ENCODE measurements at regions not wholly inside any gene's neighbourhood (a gene's known extent, or its start where the extent isn't known, plus 50 kb on each side); places are given as distances from the start of the nearest gene placed in this dataset.

GRCh38 chr1:177739780-177740179 lies 230.1 kb downstream of the SEC16B start:
- 74 to 89% (median 77%) methylated on average over 2 of the region's 2 CpGs for WGBS, 4 donors
- intact Hi-C loops (cut with DNase I): no loop called here
- TF ChIP-seq CTCF (IDR thresholded peaks at IDR 0.05) (no peak), POLR2A (IDR thresholded peaks at IDR 0.05) (no peak)

GRCh38 chr1:177737456-177737855 lies 232.4 kb downstream of the SEC16B start:
- Histone ChIP-seq H3K9me3 (replicated peaks in 1 of 3) (no peaks in the 10 kb centered on the region), H3K27ac (no peak overlapping the region), H3K4me1 (replicated peaks in 1 of 2) (no peaks in the 10 kb centered on the region), H3K4me3 (no peak overlapping the region), H3K36me3 (replicated peaks in 1 of 2) (no peaks in the 10 kb centered on the region), H3K27me3 (no peaks in the 10 kb centered on the region)
- 80 to 90% (median 81%) methylated on average over 2 of the region's 2 CpGs for WGBS, 4 donors
- no peak for TF ChIP-seq CTCF (IDR thresholded peaks at IDR 0.05)
- TF ChIP-seq POLR2A (IDR thresholded peaks at IDR 0.05): no peak
- intact Hi-C loops (cut with DNase I): no loop called here
- DNase-seq: no peak

More at GRCh38 chr1:177739780-177740179, 230.1 kb downstream of the SEC16B start:
- no peaks in the 10 kb centered on the region for H3K27me3 ChIP-seq
- no peaks in the 10 kb centered on the region for H3K36me3 ChIP-seq (replicated peaks in 1 of 2)
- no peak overlapping the region for H3K4me3 ChIP-seq
- H3K4me1 ChIP-seq (replicated peaks in 1 of 2): no peaks in the 10 kb centered on the region
- no peaks in the 10 kb centered on the region for H3K9me3 ChIP-seq (replicated peaks in 1 of 3)
- no peak for DNase-seq
- H3K27ac ChIP-seq: no peak overlapping the region

- TF ChIP-seq POLR2A (IDR thresholded peaks at IDR 0.05) (no peak), CTCF (IDR thresholded peaks at IDR 0.05) (no peak)
- H3K36me3 ChIP-seq (replicated peaks in 1 of 2): no peaks in the 10 kb centered on the region
- H3K27me3 ChIP-seq: no peaks in the 10 kb centered on the region
- intact Hi-C loops (cut with DNase I): no loop called here
- no peaks in the 10 kb centered on the region for H3K4me1 ChIP-seq (replicated peaks in 1 of 2)
- H3K9me3 ChIP-seq (replicated peaks in 1 of 3): peaks cover 0 to 4% (median 0%) of the 10 kb centered on the region in 3 donors
- WGBS, 4 donors: 65 to 73% (median 69%) methylated on average over 7 of the region's 7 CpGs
- DNase-seq: no peak
- H3K4me3 ChIP-seq: no peak overlapping the region
- H3K27ac ChIP-seq: no peak overlapping the region
Observed at GRCh38 chr1:177732178-177732577, 237.7 kb downstream of the SEC16B start.

- H3K27me3 ChIP-seq: no peaks in the 10 kb centered on the region
- TF ChIP-seq CTCF (IDR thresholded peaks at IDR 0.05) (no peak), POLR2A (IDR thresholded peaks at IDR 0.05) (no peak)
- no peak overlapping the region for H3K4me3 ChIP-seq
- no peak for DNase-seq
- no peaks in the 10 kb centered on the region for H3K4me1 ChIP-seq (replicated peaks in 1 of 2)
- intact Hi-C loops (cut with DNase I): no loop called here
- 15 to 31% (median 24%) methylated on average over 1 of the region's 1 CpG for WGBS, 4 donors
- H3K36me3 ChIP-seq (replicated peaks in 1 of 2): no peaks in the 10 kb centered on the region
- no peak overlapping the region for H3K27ac ChIP-seq
- H3K9me3 ChIP-seq (replicated peaks in 1 of 3): peaks cover 0 to 9% (median 0%) of the 10 kb centered on the region in 3 donors
Observed at GRCh38 chr1:177729646-177730045, 240.2 kb downstream of the SEC16B start.

Data from adrenal gland (tissue), 9 donors.